A549 (cell line): ENCODE measurements at regions not wholly inside any gene's neighbourhood (a gene's known extent, or its start where the extent isn't known, plus 50 kb on each side); places are given as distances from the start of the nearest gene placed in this dataset.

ENCODE experiments used
- ATAC-seq, 2 experiments: fragments of 200-7000 bp in 1 of 2; fragments of >200 bp in 1 of 2; cut with Nextera tagmentation in 1 of 2; cut with Tn5 transposase in 1 of 2; 3 replicates each; pipeline versions ENCODE4 v1.8.0 to v1.9.1; 2018 to 2020; ENCODE audit warnings: mild to moderate bottlenecking in 1 of 2, moderate library complexity in 1 of 2
- CTCF ChIA-PET: fragments of 300-600 bp; sonication (Branson Sonifier 250); formaldehyde crosslinking; extraction: SDS; loops from one replicate; lab custom pipeline; 2021; ENCODE audit warnings: antibody characterized with exemption, inconsistent platforms; lab: Yijun Ruan, JAX
- POLR2A ChIA-PET: fragments of 350-600 bp; formaldehyde crosslinking; extraction: SDS; loops from one replicate; lab custom pipeline; 2021; ENCODE audit warnings: antibody characterized with exemption, inconsistent platforms; lab: Yijun Ruan, JAX
- DNase-seq, 2 experiments: peaks; one replicate each; pipeline versions ENCODE4 v3.0.0 to v3.0.0-alpha.2; 2011 to 2016; ENCODE audit warnings: low read depth in 1 of 2, low spot score in 1 of 2
- FAIRE-seq: peaks from 2 replicates; lab custom pipeline; 2011; peaks lifted over from hg19 to GRCh38; lab: Jason Lieb, UNC
- H3K27ac ChIP-seq, 2 experiments: fragments of >200 bp; sonication (Bioruptor Twin); formaldehyde crosslinking; 3 replicates each; pipeline ENCODE4 v1.5.1; 2016 to 2017
- H3K4me1 ChIP-seq: fragments of >200 bp; sonication (Bioruptor Twin); formaldehyde crosslinking; 3 replicates; pipeline ENCODE4 v1.6.1; 2016
- H3K4me2 ChIP-seq: fragments of >200 bp; sonication (Bioruptor Twin); formaldehyde crosslinking; 3 replicates; pipeline ENCODE4 v1.6.1; 2016
- H3K4me3 ChIP-seq: fragments of >200 bp; sonication (Bioruptor Twin); formaldehyde crosslinking; 3 replicates; pipeline ENCODE4 v1.5.1; 2016
- H3K9me3 ChIP-seq: fragments of >200 bp; sonication (Bioruptor Twin); formaldehyde crosslinking; 3 replicates; pipeline ENCODE4 v1.6.1; 2016
- BCL3 ChIP-seq: fragments of >200 bp; sonication (Bioruptor Twin); formaldehyde crosslinking; IDR thresholded peaks from 3 replicates; pipeline ENCODE4 v1.6.1; 2016
- BHLHE40 ChIP-seq: IDR thresholded peaks from 2 replicates; pipeline ENCODE4 v1.6.1; 2012; ENCODE audit warnings: low read depth, low read length, inconsistent platforms
- CEBPB ChIP-seq, 2 experiments: fragments of >200 bp in 1 of 2; sonication (Bioruptor Twin) in 1 of 2; formaldehyde crosslinking in 1 of 2; IDR thresholded peaks; 2 replicates each; pipeline ENCODE4 v1.6.1; 2012 to 2016
- ESRRA ChIP-seq: fragments of 150-350 bp; IDR thresholded peaks from 2 replicates; pipeline ENCODE4 v1.6.1; 2014; ENCODE audit warnings: mild to moderate bottlenecking, low read length, borderline replicate concordance
- FOXS1 ChIP-seq: fragments of 250-450 bp; sonication (Bioruptor Pico); IDR thresholded peaks from 2 replicates; pipeline ENCODE4 v1.5.0; 2020; ENCODE audit warnings: mild to moderate bottlenecking, moderate library complexity
- GATA3 ChIP-seq: IDR thresholded peaks from 2 replicates; pipeline ENCODE4 v1.6.1; 2012; ENCODE audit warnings: borderline replicate concordance
- HOXA7 ChIP-seq: fragments of 250-450 bp; sonication (Bioruptor Pico); IDR thresholded peaks from 2 replicates; pipeline ENCODE4 v1.5.0; 2020; ENCODE audit warnings: mild to moderate bottlenecking, moderate library complexity
- PHF8 ChIP-seq: fragments of 200-600 bp; sonication (generic); IDR thresholded peaks from 2 replicates; pipeline ENCODE4 v1.6.1; 2016; ENCODE audit warnings: low read depth, mild to moderate bottlenecking, antibody characterized with exemption, moderate library complexity, borderline replicate concordance
- RAD21 ChIP-seq, 2 experiments: fragments of >200 bp in 1 of 2; sonication (Bioruptor Twin) in 1 of 2; formaldehyde crosslinking in 1 of 2; IDR thresholded peaks in 1 of 2; conservative IDR thresholded peaks in 1 of 2; 2 replicates in 1 of 2; 3 replicates in 1 of 2; pipeline ENCODE4 v1.6.1; 2012 to 2018; ENCODE audit warnings: inconsistent platforms in 1 of 2
- RNF2 ChIP-seq: fragments of 200-600 bp; sonication (generic); IDR thresholded peaks from 2 replicates; pipeline ENCODE4 v1.6.1; 2016; ENCODE audit warnings: low read depth, mild to moderate bottlenecking, antibody characterized with exemption, moderate library complexity, borderline replicate concordance
- SMC3 ChIP-seq: fragments of >200 bp; sonication (Bioruptor Twin); formaldehyde crosslinking; IDR thresholded peaks from 3 replicates; pipeline ENCODE4 v1.6.1; 2018; ENCODE audit warnings: inconsistent platforms
- SREBF2 ChIP-seq: fragments of 450-650 bp; IDR thresholded peaks from 2 replicates; pipeline ENCODE4 v1.6.1; 2014; ENCODE audit warnings: mild to moderate bottlenecking, moderate library complexity
- TP53 ChIP-seq: fragments of 250-450 bp; sonication (Bioruptor Pico); IDR thresholded peaks from 2 replicates; pipeline ENCODE4 v1.5.0; 2021; ENCODE audit warnings: mild to moderate bottlenecking, moderate library complexity
- WGBS: methylation state at CpG from one replicate; pipeline ENCODE4 v1.1.6; 2017; ENCODE audit errors: missing lambda C conversion rate; 5-methylcytosine and 5-hydroxymethylcytosine counted together
- TF ChIP-seq, protein P1 (sequence below): fragments of 150-350 bp; IDR thresholded peaks from 2 replicates; pipeline ENCODE4 v1.6.1; 2014; ENCODE audit warnings: low read depth, mild to moderate bottlenecking, low read length
- TF ChIP-seq, protein P2 (sequence below): fragments of >200 bp; sonication (Bioruptor Twin); formaldehyde crosslinking; IDR thresholded peaks from 3 replicates; pipeline ENCODE4 v1.5.1; 2016
- TF ChIP-seq, protein P3 (sequence below): IDR thresholded peaks from 2 replicates; pipeline ENCODE4 v1.6.1; 2012; ENCODE audit warnings: low read depth, borderline replicate concordance

DNA sequence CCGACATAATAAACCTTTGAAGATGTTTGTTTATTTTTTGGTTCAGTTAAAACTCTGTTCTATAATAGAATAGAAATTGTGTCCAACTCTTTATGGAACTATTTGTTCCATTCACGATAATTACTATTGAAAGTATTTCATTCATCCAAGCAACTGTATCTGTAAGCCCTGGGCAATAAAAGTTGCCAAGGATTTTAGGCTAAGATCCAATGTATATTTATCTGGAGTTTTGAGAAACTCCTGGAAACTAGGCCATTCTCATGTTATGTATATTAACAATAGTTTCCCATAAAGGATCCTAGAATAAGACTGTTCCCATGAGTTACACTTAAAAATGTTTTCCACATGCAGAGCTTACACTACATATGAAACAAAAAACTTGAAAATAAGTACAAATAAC lies 261.6 kb downstream of the SLITRK6 start:
- TF ChIP-seq RNF2 (no peak), TP53 (CRISPR knock-in tag) (no peak), SREBF2 (no peak), BHLHE40 (no peak), RAD21 (conservative IDR thresholded peaks at IDR 0.05 in 1 of 2, IDR thresholded peaks at IDR 0.05 in 1 of 2) (no peak), GATA3 (no peak), CEBPB (IDR thresholded peaks at IDR 0.05) (no peak), ESRRA (no peak), HOXA7 (CRISPR knock-in tag) (no peak), SMC3 (no peak), BCL3 (no peak)
- TF ChIP-seq, protein P1, sequence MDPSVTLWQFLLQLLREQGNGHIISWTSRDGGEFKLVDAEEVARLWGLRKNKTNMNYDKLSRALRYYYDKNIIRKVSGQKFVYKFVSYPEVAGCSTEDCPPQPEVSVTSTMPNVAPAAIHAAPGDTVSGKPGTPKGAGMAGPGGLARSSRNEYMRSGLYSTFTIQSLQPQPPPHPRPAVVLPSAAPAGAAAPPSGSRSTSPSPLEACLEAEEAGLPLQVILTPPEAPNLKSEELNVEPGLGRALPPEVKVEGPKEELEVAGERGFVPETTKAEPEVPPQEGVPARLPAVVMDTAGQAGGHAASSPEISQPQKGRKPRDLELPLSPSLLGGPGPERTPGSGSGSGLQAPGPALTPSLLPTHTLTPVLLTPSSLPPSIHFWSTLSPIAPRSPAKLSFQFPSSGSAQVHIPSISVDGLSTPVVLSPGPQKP: no peak
- TF ChIP-seq, protein P2, sequence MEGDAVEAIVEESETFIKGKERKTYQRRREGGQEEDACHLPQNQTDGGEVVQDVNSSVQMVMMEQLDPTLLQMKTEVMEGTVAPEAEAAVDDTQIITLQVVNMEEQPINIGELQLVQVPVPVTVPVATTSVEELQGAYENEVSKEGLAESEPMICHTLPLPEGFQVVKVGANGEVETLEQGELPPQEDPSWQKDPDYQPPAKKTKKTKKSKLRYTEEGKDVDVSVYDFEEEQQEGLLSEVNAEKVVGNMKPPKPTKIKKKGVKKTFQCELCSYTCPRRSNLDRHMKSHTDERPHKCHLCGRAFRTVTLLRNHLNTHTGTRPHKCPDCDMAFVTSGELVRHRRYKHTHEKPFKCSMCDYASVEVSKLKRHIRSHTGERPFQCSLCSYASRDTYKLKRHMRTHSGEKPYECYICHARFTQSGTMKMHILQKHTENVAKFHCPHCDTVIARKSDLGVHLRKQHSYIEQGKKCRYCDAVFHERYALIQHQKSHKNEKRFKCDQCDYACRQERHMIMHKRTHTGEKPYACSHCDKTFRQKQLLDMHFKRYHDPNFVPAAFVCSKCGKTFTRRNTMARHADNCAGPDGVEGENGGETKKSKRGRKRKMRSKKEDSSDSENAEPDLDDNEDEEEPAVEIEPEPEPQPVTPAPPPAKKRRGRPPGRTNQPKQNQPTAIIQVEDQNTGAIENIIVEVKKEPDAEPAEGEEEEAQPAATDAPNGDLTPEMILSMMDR: no peak
- TF ChIP-seq, protein P3, sequence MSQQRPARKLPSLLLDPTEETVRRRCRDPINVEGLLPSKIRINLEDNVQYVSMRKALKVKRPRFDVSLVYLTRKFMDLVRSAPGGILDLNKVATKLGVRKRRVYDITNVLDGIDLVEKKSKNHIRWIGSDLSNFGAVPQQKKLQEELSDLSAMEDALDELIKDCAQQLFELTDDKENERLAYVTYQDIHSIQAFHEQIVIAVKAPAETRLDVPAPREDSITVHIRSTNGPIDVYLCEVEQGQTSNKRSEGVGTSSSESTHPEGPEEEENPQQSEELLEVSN: no peak
- no peaks in the 10 kb centered on the region for H3K4me1 ChIP-seq

DNA sequence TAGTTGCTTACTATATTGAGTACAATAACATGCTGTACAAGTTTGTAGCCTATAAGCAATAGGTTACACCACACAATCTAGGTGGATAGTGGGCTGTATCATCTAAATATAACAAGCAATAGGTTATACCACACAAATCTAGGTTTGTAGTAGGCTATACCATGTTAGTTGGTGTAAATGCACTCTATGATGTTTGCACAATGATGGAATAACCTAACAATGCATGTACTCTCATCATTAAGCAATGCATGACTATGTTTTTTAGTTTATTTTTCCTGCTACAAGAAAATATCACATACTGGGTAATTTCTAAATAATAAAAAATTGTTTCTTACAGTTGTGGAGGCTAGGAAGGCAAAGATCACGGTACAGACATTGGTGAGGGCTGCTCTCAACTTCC lies 262.5 kb downstream of the SLITRK6 start:
- H3K4me1 ChIP-seq: no peaks in the 10 kb centered on the region
- ChIA-PET CTCF (no interaction called here), POLR2A (no interaction called here)
- no peak overlapping the region for H3K4me2 ChIP-seq
- WGBS: 65% methylated on average over 1 of the region's 1 CpG
- TF ChIP-seq, protein P1: no peak
- TF ChIP-seq PHF8: no peak
- TF ChIP-seq FOXS1: no peak
- TF ChIP-seq BCL3: no peak
- DNase-seq (no peak), FAIRE-seq (no peak), ATAC-seq (no peak)
- H3K9me3 ChIP-seq: no peaks in the 10 kb centered on the region
- no peak overlapping the region for H3K27ac ChIP-seq
- H3K4me3 ChIP-seq: no peak overlapping the region

More for the DNA sequence above, 261.6 kb downstream of the SLITRK6 start:
- WGBS: 90% methylated on average over 2 of the region's 2 CpGs
- no peak for DNase-seq
- no peak for FAIRE-seq
- no peak for ATAC-seq
- Histone ChIP-seq H3K4me2 (no peak overlapping the region), H3K9me3 (no peaks in the 10 kb centered on the region), H3K27ac (no peak overlapping the region), H3K4me3 (no peak overlapping the region)
- ChIA-PET POLR2A (no interaction called here), CTCF (no interaction called here)
